A172 (cell line): ENCODE measurements at regions not wholly inside any gene's neighbourhood (a gene's known extent, or its start where the extent isn't known, plus 50 kb on each side); places are given as distances from the start of the nearest gene placed in this dataset.

Experiments used
- DNase-seq: peaks from one replicate; pipeline ENCODE4 v3.0.0-alpha.2; 2015; ENCODE audit warnings: low spot score

DNA sequence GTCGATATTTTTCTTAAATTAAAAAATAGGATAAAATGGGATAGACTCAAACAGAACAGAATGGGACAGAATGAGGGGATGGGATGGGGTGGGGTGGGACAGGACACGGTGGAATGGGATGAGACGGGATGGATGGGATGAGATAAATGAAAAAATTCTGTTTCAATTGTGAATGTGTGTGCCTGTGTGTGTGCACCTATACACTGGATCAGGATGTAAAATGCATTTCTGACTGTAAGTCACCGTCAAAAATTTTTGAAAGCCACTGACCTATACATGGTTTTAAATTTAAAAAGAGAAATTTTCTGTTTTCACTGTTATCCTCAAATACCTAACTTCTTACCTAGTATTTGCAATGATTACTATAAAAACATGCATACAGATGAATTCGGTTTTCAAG, 108.7 kb upstream of the UBE2E2 start:
- DNase-seq = no peak

DNA sequence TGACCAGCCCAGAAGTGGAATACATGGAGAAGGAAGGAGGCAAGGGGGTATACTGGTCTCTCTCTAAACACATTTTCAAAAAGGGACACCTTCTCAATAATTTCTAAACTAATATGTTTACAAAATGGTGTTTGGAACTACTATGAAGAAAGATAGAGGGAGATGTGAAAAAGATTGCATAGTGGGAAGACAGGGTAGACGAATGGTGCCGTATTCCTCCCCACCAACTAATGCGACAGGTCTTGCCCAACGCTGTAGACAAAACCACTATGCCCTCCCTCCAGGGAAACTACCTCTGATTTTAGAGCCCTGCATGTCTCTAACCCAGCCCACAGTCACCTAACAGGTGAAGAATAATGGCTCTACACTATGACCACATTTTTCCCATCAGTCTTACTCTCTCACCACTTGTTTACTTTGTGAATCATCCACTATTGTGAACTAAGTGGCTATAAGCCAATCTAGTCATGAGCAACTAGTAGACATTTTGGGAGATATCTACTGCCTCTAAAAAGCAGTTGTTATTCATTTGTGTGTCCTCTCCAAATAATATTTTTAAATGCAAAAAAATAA, 108.2 kb upstream of the UBE2E2 start:
- peak; percentile 89 for DNase-seq

DNA sequence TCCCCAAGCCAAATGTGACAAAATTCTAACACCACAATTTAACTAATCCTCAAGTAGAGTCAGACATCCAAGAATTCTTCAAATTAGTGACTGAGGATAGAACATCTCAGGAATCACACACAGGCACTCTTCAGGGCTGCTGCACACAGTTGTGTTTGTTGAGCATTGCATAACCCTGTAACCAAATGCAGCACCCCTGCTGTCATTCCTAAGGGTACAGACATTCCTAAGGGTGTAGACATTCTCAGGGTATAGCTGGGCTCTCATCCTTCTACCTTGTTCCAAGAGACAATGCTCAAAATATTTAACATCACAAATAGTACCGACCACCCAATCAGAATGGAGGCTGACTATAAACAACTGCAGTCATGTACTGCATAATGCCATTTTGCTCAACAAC, 107.1 kb upstream of the UBE2E2 start:
- DNase-seq = no peak

DNA sequence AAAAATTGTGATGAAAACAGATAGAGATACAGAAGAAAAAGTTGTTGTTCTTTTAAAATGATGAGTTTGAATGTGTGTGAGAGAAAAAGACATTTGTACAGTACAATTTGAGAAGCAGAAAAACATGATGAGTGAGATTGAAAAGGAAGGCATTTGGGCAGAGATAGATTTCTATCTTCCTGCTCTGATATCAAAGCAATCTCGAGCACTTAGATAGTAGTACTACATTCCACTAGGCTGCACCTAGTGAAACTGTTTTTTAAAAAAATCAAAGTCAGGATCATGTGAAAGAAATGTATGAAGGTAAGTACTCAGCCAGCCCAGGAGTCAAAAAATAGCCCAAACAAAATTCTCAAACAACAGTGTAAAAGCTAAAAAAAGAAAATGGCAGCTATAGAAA, 104.1 kb upstream of the UBE2E2 start:
- DNase-seq = no peak

DNA sequence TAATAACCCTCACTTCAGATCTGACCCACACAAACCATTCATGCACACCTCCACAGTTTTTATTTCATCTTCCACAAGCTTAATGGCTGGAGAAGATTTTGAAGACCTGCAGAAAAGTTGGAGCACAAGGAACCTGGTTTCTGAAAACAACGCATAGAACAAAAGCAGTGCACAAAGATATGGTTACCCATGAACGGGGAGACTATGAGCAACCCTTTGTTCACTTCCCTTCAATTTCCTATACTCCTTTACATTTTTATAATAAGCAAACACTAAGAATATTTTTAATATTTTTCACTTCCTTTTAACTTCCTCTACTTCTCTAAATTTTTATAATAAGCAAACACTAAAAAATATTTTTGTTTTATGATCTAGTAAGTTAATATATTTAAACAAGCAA, 103.5 kb upstream of the UBE2E2 start:
- DNase-seq = no peak

DNA sequence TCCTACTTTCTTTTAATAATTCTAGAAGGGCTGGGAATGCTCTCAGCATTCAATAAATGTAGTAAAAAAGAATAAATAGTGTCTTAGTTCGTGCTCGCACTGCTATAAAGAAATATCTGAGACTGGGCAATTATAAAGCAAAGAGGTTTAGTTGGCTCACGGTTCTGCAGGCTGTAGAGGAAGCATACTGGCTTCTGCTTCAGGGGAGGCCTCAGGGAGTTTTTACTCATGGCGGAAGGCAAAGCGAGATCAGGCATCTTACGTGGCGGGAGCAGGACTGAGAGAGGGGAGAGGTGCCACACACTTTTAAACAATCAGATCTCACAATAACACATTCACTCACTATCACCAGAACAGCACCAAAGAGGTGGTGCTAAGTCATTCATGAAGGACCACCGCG, 103.0 kb upstream of the UBE2E2 start:
- DNase-seq = no peak

DNA sequence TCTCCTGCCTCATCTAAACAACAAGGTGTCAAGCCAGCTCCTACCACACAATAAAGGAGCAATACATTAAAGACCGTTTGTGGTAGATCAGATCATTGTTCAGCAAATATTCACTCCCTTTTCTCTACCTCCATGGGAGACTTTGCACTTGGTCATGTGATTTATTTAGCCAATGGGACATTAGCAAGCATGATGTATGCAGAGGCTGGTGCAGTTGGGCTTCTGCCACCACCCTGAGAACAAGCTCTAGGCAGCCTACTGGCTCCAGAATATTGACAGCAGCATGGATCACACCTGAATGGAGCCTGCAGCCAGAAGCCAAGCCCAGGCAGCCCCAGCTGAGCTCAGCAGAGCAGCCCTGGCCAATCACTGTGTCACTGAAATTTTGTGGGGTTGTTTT, 99.4 kb upstream of the UBE2E2 start:
- no peak for DNase-seq

DNA sequence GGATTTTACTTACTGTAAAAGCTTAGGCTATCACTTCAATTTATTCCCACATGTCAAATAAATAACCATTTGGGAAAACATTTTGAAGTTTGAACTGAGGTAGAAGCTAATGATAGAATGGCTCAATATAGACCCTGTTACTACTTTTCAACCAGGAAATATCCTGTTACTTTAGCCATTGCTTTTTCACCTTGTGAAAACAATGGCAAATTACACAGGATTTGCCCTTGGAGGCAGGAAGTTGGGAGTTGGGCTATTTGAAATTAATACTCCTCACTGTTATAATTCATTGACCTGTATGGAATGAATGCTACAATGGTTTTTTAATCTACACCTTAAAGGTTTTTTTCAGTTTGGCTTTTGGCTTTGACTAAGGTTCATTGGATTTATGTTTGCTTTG, 98.1 kb upstream of the UBE2E2 start:
- DNase-seq = no peak

DNA sequence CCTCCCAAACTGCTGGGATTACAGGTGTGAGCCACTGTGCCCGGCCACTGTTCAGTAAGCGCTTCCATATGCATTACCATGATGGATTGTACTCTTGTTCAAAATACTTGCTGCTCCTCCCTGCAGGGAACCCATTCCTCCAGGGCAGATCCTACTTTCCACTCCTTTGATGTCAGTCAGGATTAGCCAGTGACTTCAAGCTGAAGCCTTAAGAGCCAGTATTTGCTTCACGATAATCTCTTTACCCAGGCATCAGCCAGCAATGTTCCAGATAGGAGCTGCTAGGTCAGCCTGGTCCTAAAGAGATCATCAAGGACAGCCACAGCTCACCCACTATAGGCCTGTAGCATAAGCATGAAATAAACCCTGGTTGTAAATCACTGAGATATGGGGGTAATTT, 96.5 kb upstream of the UBE2E2 start:
- no peak for DNase-seq

DNA sequence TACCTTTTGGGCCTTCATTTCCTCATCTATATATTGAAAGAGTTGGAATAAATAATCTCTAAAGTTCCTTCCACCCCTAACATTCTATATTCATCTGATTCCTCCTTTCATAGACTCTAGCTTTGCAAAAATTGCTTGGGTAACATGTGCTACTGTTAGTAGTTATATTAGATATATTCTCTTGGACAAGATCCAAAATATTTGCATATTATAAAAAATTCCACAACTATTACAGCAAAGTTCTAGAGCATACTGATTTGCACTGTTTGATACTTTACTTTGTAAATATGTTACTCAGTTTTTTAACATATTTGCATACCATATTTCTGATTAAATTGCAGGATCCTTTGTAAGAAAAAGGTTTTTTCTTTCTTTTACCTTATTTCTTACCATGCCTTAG, 95.9 kb upstream of the UBE2E2 start:
- DNase-seq = no peak

DNA sequence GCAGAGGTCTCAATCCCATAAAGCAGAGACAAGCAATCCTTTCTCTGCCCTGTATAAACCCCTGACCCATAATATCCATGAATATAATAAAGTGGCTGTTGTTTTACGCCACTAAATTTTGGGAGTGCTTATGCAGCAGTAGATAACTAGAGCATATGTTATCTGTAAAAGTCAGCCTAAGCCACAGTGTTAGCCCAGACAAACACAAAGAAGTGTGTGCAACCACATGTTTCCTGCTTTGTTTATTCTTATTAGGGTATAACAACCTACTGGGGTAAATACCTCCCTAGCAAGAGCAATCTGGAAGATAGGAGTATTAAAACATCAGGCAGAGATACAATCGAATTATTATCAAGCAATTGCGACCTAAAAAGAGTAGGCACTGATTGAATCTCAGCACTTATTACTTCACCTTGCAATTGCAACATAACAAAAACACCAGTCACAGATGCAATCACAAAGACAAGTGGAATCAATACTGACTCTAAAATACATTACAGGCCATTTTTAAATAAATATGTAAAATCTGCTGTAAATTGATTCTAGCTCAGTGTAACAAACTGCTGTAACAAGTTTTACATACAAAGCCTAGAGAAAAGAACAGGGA, 94.6 kb upstream of the UBE2E2 start:
- no peak for DNase-seq

DNA sequence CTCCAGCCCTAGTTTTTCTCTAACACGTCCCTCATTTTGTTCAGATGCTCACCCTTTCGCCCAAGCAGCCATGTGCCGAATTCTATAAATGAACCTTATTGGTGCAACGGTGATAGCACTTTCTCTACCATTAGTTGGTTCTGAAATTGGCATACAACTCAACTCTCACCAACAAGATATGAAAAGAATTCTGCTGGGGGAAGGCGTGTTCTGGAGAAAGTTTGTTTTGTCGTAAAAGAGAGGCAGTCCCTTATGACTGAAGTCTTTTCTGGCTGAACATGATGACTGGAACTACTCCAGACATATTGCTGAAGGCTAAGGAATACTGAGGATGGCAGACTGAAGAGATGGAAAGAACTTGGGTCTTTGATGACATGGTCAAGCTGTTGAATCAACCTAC, 91.8 kb upstream of the UBE2E2 start:
- no peak for DNase-seq

DNA sequence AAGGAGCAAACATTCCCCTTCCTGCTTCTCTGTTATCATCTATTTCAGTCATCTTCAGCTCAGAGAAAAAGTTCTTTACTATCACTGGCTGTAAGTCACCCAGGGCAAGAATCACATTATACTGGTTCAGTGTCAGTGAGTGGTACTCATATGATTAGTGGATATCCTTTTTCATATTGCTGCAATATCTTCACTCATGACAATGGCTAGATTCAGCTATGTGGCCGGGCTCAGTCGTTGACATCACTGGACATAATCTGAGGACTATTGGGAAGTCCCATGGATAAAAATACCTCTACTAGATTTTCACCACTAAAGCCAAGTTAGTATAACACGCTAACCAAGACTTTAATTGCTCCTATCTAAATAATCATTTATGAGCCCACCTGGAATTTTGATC, 91.3 kb upstream of the UBE2E2 start:
- no peak for DNase-seq

DNA sequence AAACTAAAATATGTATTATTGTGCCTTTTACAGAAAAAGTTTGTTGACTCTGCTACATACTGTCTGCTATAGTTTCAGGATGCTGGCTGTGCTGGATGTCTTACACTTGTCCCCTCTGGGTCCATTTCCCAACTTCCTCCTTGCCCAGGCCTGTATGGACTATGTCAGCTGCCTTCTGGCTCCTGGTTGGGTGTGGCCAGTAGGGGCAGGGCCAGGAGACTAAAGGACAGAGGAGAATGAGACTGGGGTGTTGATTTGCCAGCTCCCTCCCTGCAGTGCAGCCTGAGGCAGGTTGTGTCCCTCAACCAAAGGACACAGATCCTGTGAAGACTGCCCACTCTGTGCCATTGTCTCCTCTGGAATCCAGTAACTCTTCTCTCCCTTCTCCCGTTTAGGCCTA, 90.6 kb upstream of the UBE2E2 start:
- DNase-seq = no peak

DNA sequence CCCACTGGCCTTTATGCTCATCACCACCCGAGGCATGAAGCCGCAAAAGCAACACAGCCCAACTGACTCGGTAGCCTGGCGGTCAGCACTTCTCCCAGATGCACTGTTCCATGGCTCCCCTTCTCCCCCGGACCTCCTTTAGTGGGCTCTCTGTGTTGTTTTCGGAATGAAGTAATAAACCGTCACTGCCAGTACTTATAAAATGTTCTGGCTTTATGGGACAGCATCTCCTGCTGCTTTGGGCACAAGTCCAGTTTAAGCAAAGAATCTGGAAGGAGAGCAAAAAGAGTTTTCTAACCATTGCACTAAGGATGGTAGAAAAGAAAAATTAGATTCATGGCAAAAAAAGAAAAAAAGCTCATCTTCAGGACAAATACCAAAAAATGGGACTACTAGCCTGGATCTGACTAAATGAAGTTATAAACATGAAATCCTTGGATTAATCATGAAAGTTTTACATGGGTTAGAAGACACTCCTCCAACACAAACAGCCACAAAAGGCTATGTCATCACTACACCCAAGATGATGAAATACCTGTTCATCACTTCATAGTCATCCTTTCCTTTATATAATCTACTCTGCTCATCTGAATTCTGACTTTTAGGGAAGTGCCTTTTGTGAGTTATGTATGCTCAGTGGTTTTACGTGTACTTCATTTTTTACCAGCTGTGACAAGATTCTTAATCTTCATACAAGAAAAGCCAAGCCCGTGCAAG, 89.5 kb upstream of the UBE2E2 start:
- peak; percentile 23 for DNase-seq

DNA sequence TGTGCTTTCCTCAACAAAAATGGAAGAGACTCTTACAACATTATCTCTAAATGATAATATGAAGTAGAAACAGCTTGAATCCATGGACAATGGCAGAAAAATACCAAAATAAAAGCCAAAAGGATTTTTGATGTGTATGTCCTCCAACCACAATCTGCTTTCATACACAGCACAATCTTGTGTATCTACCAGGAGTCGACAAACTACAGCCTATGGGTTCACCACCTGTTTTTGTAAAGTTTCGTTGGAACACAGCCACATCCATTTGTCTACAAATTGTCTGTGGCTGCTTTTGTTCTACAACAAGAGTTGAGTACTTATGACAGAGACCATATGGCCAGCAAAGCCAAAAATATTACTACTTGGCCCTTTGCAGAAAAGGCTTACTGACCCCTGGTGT, 88.7 kb upstream of the UBE2E2 start:
- DNase-seq = no peak

DNA sequence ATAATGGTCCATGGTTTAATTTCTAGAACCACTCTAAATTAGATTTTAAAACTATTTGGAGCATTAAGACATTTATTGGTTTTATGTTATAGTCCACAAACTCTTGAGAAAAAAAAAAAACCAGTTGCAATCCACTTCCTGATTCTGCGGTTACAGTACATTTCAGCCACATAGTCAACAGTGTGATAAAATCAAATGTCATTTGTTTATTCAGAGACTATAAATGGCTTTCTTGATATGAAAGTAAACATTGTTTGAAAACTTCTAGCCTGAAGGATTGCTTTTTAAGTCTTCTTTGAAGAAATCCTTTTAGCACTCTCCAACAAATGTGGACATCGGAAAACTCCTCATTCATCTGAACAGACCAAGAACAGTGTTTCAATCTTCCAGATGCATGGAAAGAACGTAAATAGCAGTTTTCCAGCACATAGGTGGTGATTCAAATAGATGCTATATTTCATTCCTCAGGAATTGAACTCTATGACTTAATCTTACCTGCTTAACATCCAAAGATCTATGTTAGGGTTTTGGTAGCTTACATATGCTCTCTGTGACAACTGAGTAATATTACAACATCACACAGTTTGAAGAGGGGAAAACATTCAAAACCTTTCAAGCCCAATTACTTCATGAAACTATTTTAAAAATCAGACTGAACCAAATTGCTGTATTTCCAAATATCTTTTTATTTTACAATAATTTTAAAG, 87.8 kb upstream of the UBE2E2 start:
- no peak for DNase-seq

DNA sequence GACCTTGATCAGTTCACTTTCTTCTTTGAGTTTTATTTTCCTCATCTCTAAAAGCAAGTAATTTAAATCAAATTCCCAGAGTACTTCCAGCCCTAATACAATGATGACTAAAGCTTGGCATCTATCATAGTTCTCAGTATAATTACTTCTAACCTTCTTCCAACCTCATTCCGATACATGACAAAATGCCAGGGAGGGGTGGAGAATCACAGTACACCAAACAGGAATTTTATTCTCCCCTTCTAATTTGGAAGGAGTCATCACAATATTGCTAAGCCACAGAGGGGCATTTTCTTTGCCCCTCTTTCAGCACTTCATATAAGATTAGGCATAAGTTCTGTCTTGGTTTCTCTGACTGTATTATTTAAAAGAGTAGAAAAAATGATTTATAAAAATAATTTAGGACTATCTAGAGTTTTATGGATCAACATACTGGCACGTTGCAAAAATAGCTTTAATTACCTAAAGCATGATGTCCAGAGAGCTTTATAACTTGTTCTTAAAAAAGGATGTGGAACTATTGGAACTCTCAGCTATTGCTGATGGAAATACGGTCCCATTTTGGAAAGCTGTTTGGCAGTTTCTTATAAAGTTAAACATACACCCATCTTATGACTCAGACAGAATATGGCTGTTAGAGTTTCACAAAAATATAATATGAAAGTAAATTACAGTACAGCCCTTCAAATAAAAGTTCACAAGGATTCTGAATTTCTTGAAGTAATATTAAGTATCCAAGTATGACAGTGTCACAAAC, 86.9 kb upstream of the UBE2E2 start:
- DNase-seq = no peak

DNA sequence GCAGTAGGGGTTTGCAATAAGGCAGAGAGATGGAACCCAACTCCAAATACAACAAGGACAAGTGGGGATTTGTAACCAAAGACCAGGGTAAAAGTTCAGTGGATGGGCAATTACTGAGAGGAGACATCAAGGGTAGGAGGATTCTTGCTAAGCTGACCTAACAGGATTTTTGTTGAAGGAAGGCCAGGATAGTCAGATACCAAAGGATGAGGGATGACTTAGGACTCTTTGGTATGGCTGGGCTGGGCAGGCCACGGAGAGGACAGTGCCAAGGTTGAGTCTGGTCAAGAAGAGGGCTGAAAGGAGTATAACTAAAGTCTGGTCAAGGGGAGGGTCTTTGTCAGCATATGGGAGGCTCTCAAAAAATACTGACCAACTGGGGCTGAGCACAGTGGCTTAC, 85.3 kb upstream of the UBE2E2 start:
- DNase-seq = no peak

DNA sequence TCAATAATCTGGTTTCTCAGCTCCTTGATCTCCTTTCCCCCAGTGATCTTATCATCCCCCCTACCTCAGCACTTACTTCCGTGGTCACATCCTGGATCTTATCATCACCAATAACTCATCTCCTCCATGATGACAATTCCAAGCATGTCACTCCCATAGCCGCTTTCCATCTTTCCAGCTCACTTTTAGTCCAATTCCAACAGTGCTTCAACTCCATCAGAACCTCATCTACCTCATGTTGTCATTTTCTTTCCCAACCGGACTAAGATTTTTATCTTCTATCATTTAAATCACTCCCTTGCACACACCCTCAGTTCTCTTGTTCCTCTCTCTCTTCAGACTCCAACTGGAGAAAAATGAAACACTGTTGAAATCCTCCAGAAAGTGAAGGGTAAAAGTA, 75.9 kb upstream of the UBE2E2 start:
- DNase-seq = no peak

DNA sequence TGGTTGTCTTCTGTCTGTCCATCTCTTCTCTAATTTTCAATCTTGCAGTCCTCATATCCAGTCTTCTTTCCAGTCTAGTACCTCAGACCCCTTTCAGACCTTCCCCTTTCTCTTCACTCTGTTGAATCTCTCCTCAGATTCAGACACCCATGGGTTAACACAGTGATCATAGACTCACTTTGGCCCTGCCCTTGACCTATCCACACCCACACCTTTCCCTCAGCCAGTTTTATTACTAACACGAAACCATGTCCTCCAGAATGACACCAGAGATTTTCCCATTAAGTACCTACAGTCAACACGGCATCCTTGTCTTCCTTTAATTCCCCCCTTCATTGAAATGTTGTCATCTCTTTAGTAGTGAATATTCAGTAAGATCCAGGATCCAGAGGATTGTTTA, 74.5 kb upstream of the UBE2E2 start:
- no peak for DNase-seq

DNA sequence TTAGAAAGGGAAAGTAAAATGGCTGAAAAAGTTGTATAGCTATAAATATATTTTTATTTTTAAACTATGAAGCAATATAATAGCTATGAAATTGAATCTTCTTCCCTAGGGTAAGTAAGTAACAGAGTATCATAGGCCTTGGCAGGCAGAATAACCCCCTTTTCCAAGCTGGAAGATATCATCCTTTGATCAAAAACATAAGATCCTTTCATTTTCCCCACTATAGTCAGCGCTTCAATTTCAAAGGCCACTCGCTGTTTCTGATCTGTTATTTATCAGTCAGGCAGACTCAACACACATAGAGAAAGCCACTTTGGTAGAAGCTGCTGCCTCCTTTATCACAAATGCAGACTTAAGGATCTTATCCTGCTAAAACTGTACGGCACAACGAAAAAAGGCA, 74.0 kb upstream of the UBE2E2 start:
- DNase-seq = no peak
